AG04450 (cell line): ENCODE measurements at regions not wholly inside any gene's neighbourhood (a gene's known extent, or its start where the extent isn't known, plus 50 kb on each side); places are given as distances from the start of the nearest gene placed in this dataset.

Source experiments
- CTCF ChIA-PET: fragments of 300-600, 350-600 bp; formaldehyde crosslinking; extraction: SDS; loops from one replicate; lab custom pipeline; 2022; ENCODE audit warnings: antibody characterized with exemption, inconsistent platforms; lab: Charles Lee
- POLR2A ChIA-PET: fragments of 350-600 bp; formaldehyde crosslinking; extraction: SDS; loops from one replicate; lab custom pipeline; 2021; ENCODE audit warnings: antibody characterized with exemption, inconsistent platforms; lab: Yijun Ruan, JAX
- DNase-seq: peaks from one replicate; pipeline ENCODE4 v3.0.0-alpha.2; 2011; ENCODE audit warnings: low read depth, low spot score
- H3K27ac ChIP-seq: one replicate; pipeline ENCODE4 v1.5.1; 2012; ENCODE audit warnings: low read depth, low read length, control low read depth
- H3K27me3 ChIP-seq: one replicate; pipeline ENCODE4 v1.6.0; 2012; ENCODE audit warnings: low read length; ENCODE audit not compliant: control insufficient read depth, insufficient read depth
- H3K4me3 ChIP-seq: 2 replicates; pipeline ENCODE4 v1.5.1; 2011; ENCODE audit warnings: mild to moderate bottlenecking, low read depth, low read length, control low read depth
- H3K9me3 ChIP-seq: 2 replicates; pipeline ENCODE4 v1.5.1; 2012; ENCODE audit warnings: low read length; ENCODE audit not compliant: control insufficient read depth, insufficient read depth
- CTCF ChIP-seq: IDR thresholded peaks from 2 replicates; pipeline ENCODE4 v1.5.1; 2011; ENCODE audit warnings: low read depth, low read length, control low read depth, inconsistent platforms

GRCh38 chr3:72383883-72384282 is 464.4 kb downstream of the SHQ1 start:
- Histone ChIP-seq H3K27me3 (no peaks in the 10 kb centered on the region), H3K9me3 (no peaks in the 10 kb centered on the region), H3K4me3 (no peak overlapping the region), H3K27ac (no peak overlapping the region)
- CTCF ChIA-PET, result interaction anchor here (1.4 kb wide), 1 partner anchor 438 kb away, joined by 5 read pairs; no protein-coding TSS in a partner anchor
- no peak for TF ChIP-seq CTCF
- POLR2A ChIA-PET, result no interaction called here
- no peak for DNase-seq

- ChIA-PET CTCF (no interaction called here), POLR2A (no interaction called here)
- no peak for DNase-seq
- H3K9me3 ChIP-seq, result no peaks in the 10 kb centered on the region
- no peak for TF ChIP-seq CTCF
- H3K4me3 ChIP-seq, result no peak overlapping the region
- no peak overlapping the region for H3K27ac ChIP-seq
- no peaks in the 10 kb centered on the region for H3K27me3 ChIP-seq
Observed at GRCh38 chr3:72383230-72383629, 465.0 kb downstream of the SHQ1 start.

GRCh38 chr3:72382460-72382859 is 465.8 kb downstream of the SHQ1 start:
- ChIA-PET POLR2A (no interaction called here), CTCF (no interaction called here)
- no peak for DNase-seq
- Histone ChIP-seq H3K27ac (no peak overlapping the region), H3K9me3 (no peaks in the 10 kb centered on the region), H3K27me3 (no peaks in the 10 kb centered on the region), H3K4me3 (no peak overlapping the region)
- no peak for TF ChIP-seq CTCF

GRCh38 chr3:72381584-72381983 is 466.7 kb downstream of the SHQ1 start:
- no peak for TF ChIP-seq CTCF
- ChIA-PET POLR2A (no interaction called here), CTCF (no interaction called here)

GRCh38 chr3:72380711-72381493 is 467.3 kb downstream of the SHQ1 start:
- H3K9me3 ChIP-seq, result no peaks in the 10 kb centered on the region
- no peaks in the 10 kb centered on the region for H3K27me3 ChIP-seq
- ChIA-PET CTCF (interaction anchor here (0.6 kb wide), 1 partner anchor 1708 kb away, joined by 7 read pairs; no protein-coding TSS in a partner anchor), POLR2A (no interaction called here)
- no peak overlapping the region for H3K27ac ChIP-seq
- TF ChIP-seq CTCF, result no peak
- no peak overlapping the region for H3K4me3 ChIP-seq
- DNase-seq, result no peak

More at GRCh38 chr3:72381584-72381983, 466.7 kb downstream of the SHQ1 start:
- H3K4me3 ChIP-seq, result no peak overlapping the region
- no peaks in the 10 kb centered on the region for H3K9me3 ChIP-seq
- H3K27ac ChIP-seq, result no peak overlapping the region
- DNase-seq, result no peak
- H3K27me3 ChIP-seq, result no peaks in the 10 kb centered on the region
